H1 (cell line): ENCODE measurements at regions not wholly inside any gene's neighbourhood (a gene's known extent, or its start where the extent isn't known, plus 50 kb on each side); places are given as distances from the start of the nearest gene placed in this dataset.

Experiments
- TF ChIP-seq, protein P1 (sequence below): fragments of 300-600 bp; sonication (generic); IDR thresholded peaks from 2 replicates; pipeline ENCODE4 v1.7.1; 2012; ENCODE audit warnings: low read length, moderate library complexity, mild to moderate bottlenecking, inconsistent platforms; ENCODE audit not compliant: insufficient replicate concordance

DNA sequence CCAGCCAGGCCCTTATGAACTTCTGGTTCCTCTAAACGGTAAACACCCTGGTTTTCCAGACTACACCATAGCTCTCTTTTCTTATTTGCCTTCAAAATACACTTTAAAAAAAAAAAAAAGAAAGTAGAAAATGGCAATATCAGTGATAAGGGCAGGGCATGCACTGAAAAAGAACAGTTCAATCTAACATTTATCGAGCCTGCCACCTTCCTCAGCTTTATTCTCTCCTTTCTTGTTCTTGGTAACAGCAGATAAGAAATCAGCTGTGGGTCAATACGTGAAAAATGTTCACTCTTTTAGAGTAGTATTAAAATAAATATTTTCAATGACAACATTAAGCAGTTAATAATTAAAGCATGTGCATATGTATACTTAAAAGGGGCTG lies 83.1 kb upstream of the ZNF648 start (continued):
- TF ChIP-seq, protein P1, sequence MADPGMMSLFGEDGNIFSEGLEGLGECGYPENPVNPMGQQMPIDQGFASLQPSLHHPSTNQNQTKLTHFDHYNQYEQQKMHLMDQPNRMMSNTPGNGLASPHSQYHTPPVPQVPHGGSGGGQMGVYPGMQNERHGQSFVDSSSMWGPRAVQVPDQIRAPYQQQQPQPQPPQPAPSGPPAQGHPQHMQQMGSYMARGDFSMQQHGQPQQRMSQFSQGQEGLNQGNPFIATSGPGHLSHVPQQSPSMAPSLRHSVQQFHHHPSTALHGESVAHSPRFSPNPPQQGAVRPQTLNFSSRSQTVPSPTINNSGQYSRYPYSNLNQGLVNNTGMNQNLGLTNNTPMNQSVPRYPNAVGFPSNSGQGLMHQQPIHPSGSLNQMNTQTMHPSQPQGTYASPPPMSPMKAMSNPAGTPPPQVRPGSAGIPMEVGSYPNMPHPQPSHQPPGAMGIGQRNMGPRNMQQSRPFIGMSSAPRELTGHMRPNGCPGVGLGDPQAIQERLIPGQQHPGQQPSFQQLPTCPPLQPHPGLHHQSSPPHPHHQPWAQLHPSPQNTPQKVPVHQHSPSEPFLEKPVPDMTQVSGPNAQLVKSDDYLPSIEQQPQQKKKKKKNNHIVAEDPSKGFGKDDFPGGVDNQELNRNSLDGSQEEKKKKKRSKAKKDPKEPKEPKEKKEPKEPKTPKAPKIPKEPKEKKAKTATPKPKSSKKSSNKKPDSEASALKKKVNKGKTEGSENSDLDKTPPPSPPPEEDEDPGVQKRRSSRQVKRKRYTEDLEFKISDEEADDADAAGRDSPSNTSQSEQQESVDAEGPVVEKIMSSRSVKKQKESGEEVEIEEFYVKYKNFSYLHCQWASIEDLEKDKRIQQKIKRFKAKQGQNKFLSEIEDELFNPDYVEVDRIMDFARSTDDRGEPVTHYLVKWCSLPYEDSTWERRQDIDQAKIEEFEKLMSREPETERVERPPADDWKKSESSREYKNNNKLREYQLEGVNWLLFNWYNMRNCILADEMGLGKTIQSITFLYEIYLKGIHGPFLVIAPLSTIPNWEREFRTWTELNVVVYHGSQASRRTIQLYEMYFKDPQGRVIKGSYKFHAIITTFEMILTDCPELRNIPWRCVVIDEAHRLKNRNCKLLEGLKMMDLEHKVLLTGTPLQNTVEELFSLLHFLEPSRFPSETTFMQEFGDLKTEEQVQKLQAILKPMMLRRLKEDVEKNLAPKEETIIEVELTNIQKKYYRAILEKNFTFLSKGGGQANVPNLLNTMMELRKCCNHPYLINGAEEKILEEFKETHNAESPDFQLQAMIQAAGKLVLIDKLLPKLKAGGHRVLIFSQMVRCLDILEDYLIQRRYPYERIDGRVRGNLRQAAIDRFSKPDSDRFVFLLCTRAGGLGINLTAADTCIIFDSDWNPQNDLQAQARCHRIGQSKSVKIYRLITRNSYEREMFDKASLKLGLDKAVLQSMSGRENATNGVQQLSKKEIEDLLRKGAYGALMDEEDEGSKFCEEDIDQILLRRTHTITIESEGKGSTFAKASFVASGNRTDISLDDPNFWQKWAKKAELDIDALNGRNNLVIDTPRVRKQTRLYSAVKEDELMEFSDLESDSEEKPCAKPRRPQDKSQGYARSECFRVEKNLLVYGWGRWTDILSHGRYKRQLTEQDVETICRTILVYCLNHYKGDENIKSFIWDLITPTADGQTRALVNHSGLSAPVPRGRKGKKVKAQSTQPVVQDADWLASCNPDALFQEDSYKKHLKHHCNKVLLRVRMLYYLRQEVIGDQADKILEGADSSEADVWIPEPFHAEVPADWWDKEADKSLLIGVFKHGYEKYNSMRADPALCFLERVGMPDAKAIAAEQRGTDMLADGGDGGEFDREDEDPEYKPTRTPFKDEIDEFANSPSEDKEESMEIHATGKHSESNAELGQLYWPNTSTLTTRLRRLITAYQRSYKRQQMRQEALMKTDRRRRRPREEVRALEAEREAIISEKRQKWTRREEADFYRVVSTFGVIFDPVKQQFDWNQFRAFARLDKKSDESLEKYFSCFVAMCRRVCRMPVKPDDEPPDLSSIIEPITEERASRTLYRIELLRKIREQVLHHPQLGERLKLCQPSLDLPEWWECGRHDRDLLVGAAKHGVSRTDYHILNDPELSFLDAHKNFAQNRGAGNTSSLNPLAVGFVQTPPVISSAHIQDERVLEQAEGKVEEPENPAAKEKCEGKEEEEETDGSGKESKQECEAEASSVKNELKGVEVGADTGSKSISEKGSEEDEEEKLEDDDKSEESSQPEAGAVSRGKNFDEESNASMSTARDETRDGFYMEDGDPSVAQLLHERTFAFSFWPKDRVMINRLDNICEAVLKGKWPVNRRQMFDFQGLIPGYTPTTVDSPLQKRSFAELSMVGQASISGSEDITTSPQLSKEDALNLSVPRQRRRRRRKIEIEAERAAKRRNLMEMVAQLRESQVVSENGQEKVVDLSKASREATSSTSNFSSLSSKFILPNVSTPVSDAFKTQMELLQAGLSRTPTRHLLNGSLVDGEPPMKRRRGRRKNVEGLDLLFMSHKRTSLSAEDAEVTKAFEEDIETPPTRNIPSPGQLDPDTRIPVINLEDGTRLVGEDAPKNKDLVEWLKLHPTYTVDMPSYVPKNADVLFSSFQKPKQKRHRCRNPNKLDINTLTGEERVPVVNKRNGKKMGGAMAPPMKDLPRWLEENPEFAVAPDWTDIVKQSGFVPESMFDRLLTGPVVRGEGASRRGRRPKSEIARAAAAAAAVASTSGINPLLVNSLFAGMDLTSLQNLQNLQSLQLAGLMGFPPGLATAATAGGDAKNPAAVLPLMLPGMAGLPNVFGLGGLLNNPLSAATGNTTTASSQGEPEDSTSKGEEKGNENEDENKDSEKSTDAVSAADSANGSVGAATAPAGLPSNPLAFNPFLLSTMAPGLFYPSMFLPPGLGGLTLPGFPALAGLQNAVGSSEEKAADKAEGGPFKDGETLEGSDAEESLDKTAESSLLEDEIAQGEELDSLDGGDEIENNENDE: no peak
